Mucosa of rectum (tissue), 2 donors: ENCODE measurements at regions not wholly inside any gene's neighbourhood (a gene's known extent, or its start where the extent isn't known, plus 50 kb on each side); places are given as distances from the start of the nearest gene placed in this dataset.
"Not testable (repeated sequence)": the region's sequence is repeated elsewhere in the genome, so short reads cannot be mapped to it uniquely, and the experiment has no call there.

Experiments
- H3K27ac ChIP-seq, 2 donors: one replicate each; pipeline ENCODE4 v1.7.0; 2013; ENCODE audit warnings: inconsistent platforms in 2 of 2, low read depth in 2 of 2, low read length in 2 of 2
- H3K27me3 ChIP-seq, 2 donors: one replicate each; pipeline ENCODE4 v1.7.0; 2013; ENCODE audit warnings: low read length in 2 of 2; ENCODE audit not compliant: control insufficient read depth in 2 of 2, insufficient read depth in 2 of 2
- H3K36me3 ChIP-seq, 2 donors: one replicate each; pipeline ENCODE4 v1.7.0; 2013; ENCODE audit warnings: low read length in 2 of 2; ENCODE audit not compliant: control insufficient read depth in 2 of 2, insufficient read depth in 2 of 2
- H3K4me1 ChIP-seq, 2 donors: one replicate each; pipeline ENCODE4 v1.7.0; 2013; ENCODE audit warnings: low read length in 2 of 2, mild to moderate bottlenecking in 1 of 2; ENCODE audit not compliant: control insufficient read depth in 2 of 2, insufficient read depth in 2 of 2
- H3K4me3 ChIP-seq, 2 donors: one replicate each; pipeline ENCODE4 v1.7.0; 2013; ENCODE audit warnings: low read length in 2 of 2
- H3K9ac ChIP-seq, 2 donors: one replicate each; pipeline ENCODE4 v1.7.0; 2013; ENCODE audit warnings: low read length in 2 of 2, low read depth in 1 of 2, mild to moderate bottlenecking in 1 of 2
- H3K9me3 ChIP-seq, 2 donors: one replicate each; pipeline ENCODE4 v1.7.0; 2013; ENCODE audit warnings: low read length in 2 of 2; ENCODE audit not compliant: control insufficient read depth in 2 of 2
- donor health status: healthy.
- donor health status: Normal muscosa, but diverticular disease.

GRCh38 chr2:145752091-145752806, 1232.3 kb upstream of the ZEB2 start:
- Histone ChIP-seq H3K9me3 (no peaks in the 10 kb centered on the region), H3K9ac (no peak overlapping the region), H3K27me3 (no peaks in the 10 kb centered on the region), H3K4me1 (peaks cover 4 to 7% of the 10 kb centered on the region in 2 donors), H3K4me3 (no peak overlapping the region), H3K27ac (peak overlapping the region; percentile 49 to 62), H3K36me3 (no peaks in the 10 kb centered on the region)

- Histone ChIP-seq H3K9ac (no peak overlapping the region), H3K27ac (peak overlapping the region; percentile 62 to 65), H3K4me1 (peaks cover 4 to 7% of the 10 kb centered on the region in 2 donors), H3K36me3 (no peaks in the 10 kb centered on the region), H3K4me3 (no peak overlapping the region), H3K9me3 (no peaks in the 10 kb centered on the region), H3K27me3 (no peaks in the 10 kb centered on the region)
These were observed 1231.7 kb upstream of the ZEB2 start for GRCh38 chr2:145751629-145752028.

GRCh38 chr2:145751155-145751554, 1231.2 kb upstream of the ZEB2 start:
- Histone ChIP-seq H3K4me1 (peaks cover 4 to 7% of the 10 kb centered on the region in 2 donors), H3K4me3 (no peak overlapping the region), H3K9ac (no peak overlapping the region), H3K27me3 (no peaks in the 10 kb centered on the region), H3K36me3 (no peaks in the 10 kb centered on the region), H3K9me3 (no peaks in the 10 kb centered on the region), H3K27ac (peak overlapping the region; percentile 44 to 65)

GRCh38 chr2:145750612-145751011, 1230.7 kb upstream of the ZEB2 start:
- peaks cover 4 to 7% of the 10 kb centered on the region in 2 donors for H3K4me1 ChIP-seq
- no peaks in the 10 kb centered on the region for H3K9me3 ChIP-seq
- H3K36me3 ChIP-seq = no peaks in the 10 kb centered on the region
- no peaks in the 10 kb centered on the region for H3K27me3 ChIP-seq
- H3K27ac ChIP-seq = peak overlapping the region in 1 of 2 donors; percentile 65
- H3K9ac ChIP-seq = no peak overlapping the region
- H3K4me3 ChIP-seq = no peak overlapping the region

- no peak overlapping the region for H3K27ac ChIP-seq
These were observed 1230.2 kb upstream of the ZEB2 start for GRCh38 chr2:145750144-145750543.

GRCh38 chr2:145749556-145749955, 1229.6 kb upstream of the ZEB2 start:
- Histone ChIP-seq H3K4me1 (peaks cover 4 to 7% of the 10 kb centered on the region in 2 donors), H3K27me3 (no peaks in the 10 kb centered on the region), H3K27ac (no peak overlapping the region), H3K36me3 (no peaks in the 10 kb centered on the region), H3K4me3 (no peak overlapping the region), H3K9ac (no peak overlapping the region), H3K9me3 (no peaks in the 10 kb centered on the region)

More at GRCh38 chr2:145750144-145750543, 1230.2 kb upstream of the ZEB2 start:
- no peaks in the 10 kb centered on the region for H3K36me3 ChIP-seq
- peaks cover 4 to 7% of the 10 kb centered on the region in 2 donors for H3K4me1 ChIP-seq
- no peaks in the 10 kb centered on the region for H3K27me3 ChIP-seq
- no peak overlapping the region for H3K9ac ChIP-seq
- H3K9me3 ChIP-seq = no peaks in the 10 kb centered on the region
- H3K4me3 ChIP-seq = no peak overlapping the region

- Histone ChIP-seq H3K4me1 (peaks cover 4 to 7% of the 10 kb centered on the region in 2 donors), H3K4me3 (no peak overlapping the region), H3K36me3 (no peaks in the 10 kb centered on the region), H3K9me3 (no peaks in the 10 kb centered on the region), H3K27ac (no peak overlapping the region), H3K27me3 (no peaks in the 10 kb centered on the region), H3K9ac (no peak overlapping the region)
These were observed 1229.0 kb upstream of the ZEB2 start for GRCh38 chr2:145748927-145749326.

- H3K4me3 ChIP-seq = no peak overlapping the region
- H3K4me1 ChIP-seq = peaks cover 4 to 7% of the 10 kb centered on the region in 2 donors
- no peaks in the 10 kb centered on the region for H3K36me3 ChIP-seq
- no peaks in the 10 kb centered on the region for H3K27me3 ChIP-seq
- H3K27ac ChIP-seq = no peak overlapping the region
- no peaks in the 10 kb centered on the region for H3K9me3 ChIP-seq
- H3K9ac ChIP-seq = no peak overlapping the region
These were observed 1227.8 kb upstream of the ZEB2 start for GRCh38 chr2:145747715-145748114.

GRCh38 chr2:145745387-145745721, 1225.4 kb upstream of the ZEB2 start:
- not testable (repeated sequence) for H3K9me3 ChIP-seq, H3K4me3 ChIP-seq, H3K27ac ChIP-seq, H3K36me3 ChIP-seq, H3K9ac ChIP-seq, H3K4me1 ChIP-seq, H3K27me3 ChIP-seq

- Histone ChIP-seq H3K9ac (no peak overlapping the region), H3K27me3 (no peaks in the 10 kb centered on the region), H3K36me3 (no peaks in the 10 kb centered on the region), H3K9me3 (no peaks in the 10 kb centered on the region), H3K4me1 (no peaks in the 10 kb centered on the region), H3K27ac (no peak overlapping the region), H3K4me3 (no peak overlapping the region)
These were observed 1224.8 kb upstream of the ZEB2 start for GRCh38 chr2:145744541-145745386.
